ENCODE measurements at regions not wholly inside any gene's neighbourhood (a gene's known extent, or its start where the extent isn't known, plus 50 kb on each side); places are given as distances from the start of the nearest gene placed in this dataset.

DNA sequence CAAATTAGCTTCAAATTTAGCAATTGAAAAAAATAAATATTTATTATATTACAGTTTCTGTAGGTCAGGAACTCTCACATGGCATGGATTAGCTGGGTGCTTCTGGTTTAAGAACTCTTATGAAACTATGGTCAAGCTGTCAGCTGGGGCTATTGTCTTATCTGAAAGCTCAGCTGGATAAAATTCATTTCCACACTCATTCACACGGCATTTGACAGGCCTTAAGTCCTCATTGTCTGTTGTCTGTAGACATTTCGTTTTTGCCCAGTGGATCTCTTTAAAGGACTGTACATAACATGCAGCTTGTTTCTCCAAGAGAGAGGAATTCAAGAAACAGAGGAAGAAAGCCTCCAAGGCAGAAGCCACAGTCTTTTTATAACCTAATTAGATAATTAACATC, 1556.8 kb upstream of the SLC39A10 start:
- H3K4me3 ChIP-seq (ENCODE audit: low read depth, low read length), result no peak overlapping the region
- DNase-seq (ENCODE audit: low read depth), result no peak
- TF ChIP-seq, protein P1, sequence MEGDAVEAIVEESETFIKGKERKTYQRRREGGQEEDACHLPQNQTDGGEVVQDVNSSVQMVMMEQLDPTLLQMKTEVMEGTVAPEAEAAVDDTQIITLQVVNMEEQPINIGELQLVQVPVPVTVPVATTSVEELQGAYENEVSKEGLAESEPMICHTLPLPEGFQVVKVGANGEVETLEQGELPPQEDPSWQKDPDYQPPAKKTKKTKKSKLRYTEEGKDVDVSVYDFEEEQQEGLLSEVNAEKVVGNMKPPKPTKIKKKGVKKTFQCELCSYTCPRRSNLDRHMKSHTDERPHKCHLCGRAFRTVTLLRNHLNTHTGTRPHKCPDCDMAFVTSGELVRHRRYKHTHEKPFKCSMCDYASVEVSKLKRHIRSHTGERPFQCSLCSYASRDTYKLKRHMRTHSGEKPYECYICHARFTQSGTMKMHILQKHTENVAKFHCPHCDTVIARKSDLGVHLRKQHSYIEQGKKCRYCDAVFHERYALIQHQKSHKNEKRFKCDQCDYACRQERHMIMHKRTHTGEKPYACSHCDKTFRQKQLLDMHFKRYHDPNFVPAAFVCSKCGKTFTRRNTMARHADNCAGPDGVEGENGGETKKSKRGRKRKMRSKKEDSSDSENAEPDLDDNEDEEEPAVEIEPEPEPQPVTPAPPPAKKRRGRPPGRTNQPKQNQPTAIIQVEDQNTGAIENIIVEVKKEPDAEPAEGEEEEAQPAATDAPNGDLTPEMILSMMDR (IDR thresholded peaks at IDR 0.05; ENCODE audit: insufficient read depth, low read depth, low read length), result no peak

DNA sequence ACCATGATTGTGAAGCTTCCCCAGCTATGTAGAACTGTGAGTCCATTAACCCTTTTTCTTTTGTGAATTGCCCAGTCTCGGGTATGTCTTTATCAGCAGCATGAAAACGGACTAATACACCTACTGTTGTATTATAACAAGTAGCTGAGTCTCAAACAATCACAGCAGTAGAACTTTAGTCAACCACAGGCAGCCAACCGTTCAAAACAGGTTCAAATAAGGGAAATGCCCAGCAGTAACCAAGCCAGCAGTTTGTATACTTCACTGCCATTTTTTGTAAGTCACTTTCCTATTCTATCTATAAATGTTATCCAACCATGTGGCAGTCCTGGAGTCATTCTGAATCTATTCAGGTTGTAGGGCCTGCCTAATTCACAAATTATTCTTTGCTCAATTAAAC, 1560.6 kb upstream of the SLC39A10 start:
- TF ChIP-seq, protein P1 (IDR thresholded peaks at IDR 0.05; ENCODE audit: insufficient read depth, low read depth, low read length), result no peak
- H3K4me3 ChIP-seq (ENCODE audit: low read depth, low read length), result no peak overlapping the region
- no peak for DNase-seq (ENCODE audit: low read depth)

DNA sequence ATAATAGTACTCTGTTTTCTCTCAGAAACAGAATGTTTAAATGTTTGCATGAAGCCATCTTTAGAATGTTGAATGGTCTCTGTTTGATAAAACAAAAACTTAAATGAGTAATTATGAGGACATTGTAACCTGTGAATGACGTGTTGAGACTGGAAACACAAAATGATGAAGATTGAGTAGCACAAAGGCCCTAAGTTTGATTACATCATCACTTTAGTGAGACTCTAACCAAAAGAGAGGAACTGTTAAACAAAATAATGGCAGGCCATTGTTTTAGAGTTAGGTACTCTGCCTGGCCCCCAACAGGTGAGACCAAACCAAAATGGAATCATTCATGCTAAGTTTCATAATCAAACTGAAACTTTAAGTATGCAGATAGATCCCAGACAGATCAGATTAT, 1561.7 kb upstream of the SLC39A10 start:
- TF ChIP-seq, protein P1 (IDR thresholded peaks at IDR 0.05; ENCODE audit: insufficient read depth, low read depth, low read length), result no peak
- H3K4me3 ChIP-seq (ENCODE audit: low read depth, low read length), result no peak overlapping the region
- no peak for DNase-seq (ENCODE audit: low read depth)

DNA sequence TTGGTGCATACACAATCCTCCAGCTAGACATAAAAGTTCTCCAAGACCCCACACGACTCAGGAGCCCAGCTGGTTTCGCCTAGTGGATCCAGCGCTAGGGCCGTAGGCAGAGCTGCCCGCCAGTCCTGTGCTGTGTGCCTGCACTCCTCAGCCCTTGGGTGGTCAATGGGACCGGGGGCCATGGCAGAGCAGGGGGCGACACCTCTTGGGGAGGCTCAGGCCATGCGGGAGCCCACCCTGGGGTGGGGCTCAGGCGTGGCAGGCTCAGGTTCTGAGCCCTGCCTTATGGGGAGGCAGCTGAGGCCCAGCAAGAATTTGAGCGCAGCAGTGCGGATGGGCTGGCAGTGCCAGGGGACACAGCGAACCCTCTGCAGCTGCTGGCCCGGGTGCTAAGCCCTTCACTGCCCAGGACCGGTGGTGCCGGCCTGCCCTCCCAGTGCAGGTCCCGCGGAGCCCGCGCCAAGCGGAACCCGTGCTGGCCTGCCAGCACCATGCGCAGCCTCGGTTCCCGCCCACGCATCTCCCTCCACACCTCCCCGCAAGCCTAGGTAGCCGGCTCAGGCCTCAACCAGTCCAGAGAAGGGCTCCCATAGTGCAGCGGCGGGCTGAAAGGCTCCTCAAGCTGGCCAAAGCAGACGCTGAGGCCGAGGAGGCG, 1566.6 kb upstream of the SLC39A10 start:
- DNase-seq (ENCODE audit: low read depth), result no peak
- TF ChIP-seq, protein P1 (IDR thresholded peaks at IDR 0.05; ENCODE audit: insufficient read depth, low read depth, low read length), result no peak
- no peak overlapping the region for H3K4me3 ChIP-seq (ENCODE audit: low read depth, low read length)

DNA sequence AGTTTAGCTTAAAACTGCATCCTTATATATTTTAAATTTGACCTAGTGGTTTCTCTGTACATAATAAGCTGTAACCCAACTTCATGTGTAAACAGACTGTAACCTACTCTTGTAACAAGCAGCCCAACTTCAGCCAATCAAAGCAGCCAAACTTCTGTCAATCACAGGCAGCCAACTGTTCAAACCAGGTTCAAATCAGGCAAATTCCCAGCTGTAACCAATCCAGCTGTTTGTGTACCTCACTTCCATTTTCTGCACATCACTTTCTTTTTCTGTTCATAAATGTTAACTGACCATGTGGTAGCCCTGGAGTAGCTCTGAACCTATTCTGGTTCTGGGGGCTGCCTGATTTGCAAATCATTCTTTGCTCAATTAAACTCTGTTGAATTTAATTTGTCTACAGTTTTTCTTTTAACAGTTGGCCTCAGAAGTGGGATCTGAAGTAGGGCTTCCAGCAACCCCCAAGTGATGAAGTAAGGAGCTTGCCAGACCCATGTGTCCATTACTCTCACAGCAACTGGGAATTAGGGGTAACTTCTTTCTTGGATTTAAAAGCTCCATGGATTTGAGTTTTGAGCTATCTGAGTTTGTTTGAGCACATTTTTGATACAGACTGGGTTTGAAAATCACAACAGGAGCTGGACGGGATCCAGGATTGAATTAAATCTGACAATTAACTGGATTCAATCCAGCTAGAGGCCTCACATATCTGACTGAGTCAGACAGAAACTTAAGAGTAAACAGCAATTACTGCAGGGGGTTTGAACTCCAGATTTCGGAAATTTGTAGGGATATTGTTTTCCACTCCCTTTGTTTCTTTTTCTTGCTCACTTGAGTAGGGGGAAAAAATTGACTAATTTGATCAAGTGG, 1569.7 kb upstream of the SLC39A10 start:
- no peak overlapping the region for H3K4me3 ChIP-seq (ENCODE audit: low read depth, low read length)
- TF ChIP-seq, protein P1 (IDR thresholded peaks at IDR 0.05; ENCODE audit: insufficient read depth, low read depth, low read length), result no peak
- no peak for DNase-seq (ENCODE audit: low read depth)

DNA sequence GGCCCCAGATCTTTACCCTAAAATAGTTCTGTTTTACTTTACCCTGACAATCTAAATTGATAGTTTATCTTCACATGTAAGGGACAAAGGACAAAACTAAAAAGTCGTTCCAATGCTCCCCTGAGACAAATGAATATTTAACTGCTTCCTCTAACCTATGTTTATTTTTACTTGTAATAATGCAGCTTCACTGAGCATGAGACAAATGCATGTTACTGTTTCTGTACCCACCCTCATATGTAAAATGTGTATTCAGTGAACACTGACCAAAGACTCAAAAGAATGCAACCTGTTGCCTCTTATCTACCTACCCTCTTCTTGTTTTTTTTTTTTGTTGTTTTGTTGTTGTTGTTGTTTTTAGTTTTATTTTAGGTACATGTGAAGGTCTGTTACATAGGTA, 1570.9 kb upstream of the SLC39A10 start:
- TF ChIP-seq, protein P1 (IDR thresholded peaks at IDR 0.05; ENCODE audit: insufficient read depth, low read depth, low read length), result no peak
- H3K4me3 ChIP-seq (ENCODE audit: low read depth, low read length), result no peak overlapping the region
- no peak for DNase-seq (ENCODE audit: low read depth)

All from fibroblast of villous mesenchyme (primary cell).